OCI-LY7 (cell line): ENCODE measurements at regions not wholly inside any gene's neighbourhood (a gene's known extent, or its start where the extent isn't known, plus 50 kb on each side); places are given as distances from the start of the nearest gene placed in this dataset.

Experiments
- EZH2phosphoT487 ChIP-seq: fragments of 200-600 bp; sonication (generic); IDR thresholded peaks from 2 replicates; pipeline ENCODE4 v1.6.1; 2018; ENCODE audit warnings: low read depth, borderline replicate concordance, mild to moderate bottlenecking, mixed run types, antibody characterized with exemption, low read length, moderate library complexity, mixed read lengths
- TF ChIP-seq, protein P1 (sequence below): fragments of 200-600 bp; sonication (generic); conservative IDR thresholded peaks from 2 replicates; pipeline ENCODE4 v1.5.1; 2014; ENCODE audit warnings: mild to moderate bottlenecking, antibody characterized with exemption, low read length, moderate library complexity, mixed read lengths

DNA sequence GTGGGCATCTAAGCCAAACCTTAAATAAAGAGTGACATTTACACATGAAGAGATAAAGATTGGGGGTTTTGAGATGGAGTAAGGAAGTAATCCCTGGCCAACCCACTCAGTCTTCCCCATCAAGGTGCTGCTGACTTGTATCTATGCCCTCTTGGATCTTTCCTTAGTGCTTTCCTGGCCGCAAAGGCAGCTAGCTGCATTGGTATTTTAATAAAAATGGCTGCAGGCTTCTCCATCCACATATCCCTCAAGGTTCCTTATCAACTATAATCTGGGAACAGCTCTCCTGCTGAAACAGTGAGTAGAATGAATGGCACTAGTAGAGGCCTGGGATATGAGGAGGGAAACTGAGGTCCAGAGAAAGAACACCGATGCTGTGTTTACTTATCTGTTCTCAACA lies 122.2 kb upstream of the ANKRD28 start:
- TF ChIP-seq, protein P1, sequence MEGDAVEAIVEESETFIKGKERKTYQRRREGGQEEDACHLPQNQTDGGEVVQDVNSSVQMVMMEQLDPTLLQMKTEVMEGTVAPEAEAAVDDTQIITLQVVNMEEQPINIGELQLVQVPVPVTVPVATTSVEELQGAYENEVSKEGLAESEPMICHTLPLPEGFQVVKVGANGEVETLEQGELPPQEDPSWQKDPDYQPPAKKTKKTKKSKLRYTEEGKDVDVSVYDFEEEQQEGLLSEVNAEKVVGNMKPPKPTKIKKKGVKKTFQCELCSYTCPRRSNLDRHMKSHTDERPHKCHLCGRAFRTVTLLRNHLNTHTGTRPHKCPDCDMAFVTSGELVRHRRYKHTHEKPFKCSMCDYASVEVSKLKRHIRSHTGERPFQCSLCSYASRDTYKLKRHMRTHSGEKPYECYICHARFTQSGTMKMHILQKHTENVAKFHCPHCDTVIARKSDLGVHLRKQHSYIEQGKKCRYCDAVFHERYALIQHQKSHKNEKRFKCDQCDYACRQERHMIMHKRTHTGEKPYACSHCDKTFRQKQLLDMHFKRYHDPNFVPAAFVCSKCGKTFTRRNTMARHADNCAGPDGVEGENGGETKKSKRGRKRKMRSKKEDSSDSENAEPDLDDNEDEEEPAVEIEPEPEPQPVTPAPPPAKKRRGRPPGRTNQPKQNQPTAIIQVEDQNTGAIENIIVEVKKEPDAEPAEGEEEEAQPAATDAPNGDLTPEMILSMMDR = no peak
- no peak for TF ChIP-seq EZH2phosphoT487
